ENCODE measurements at regions not wholly inside any gene's neighbourhood (a gene's known extent, or its start where the extent isn't known, plus 50 kb on each side); places are given as distances from the start of the nearest gene placed in this dataset.

DNA sequence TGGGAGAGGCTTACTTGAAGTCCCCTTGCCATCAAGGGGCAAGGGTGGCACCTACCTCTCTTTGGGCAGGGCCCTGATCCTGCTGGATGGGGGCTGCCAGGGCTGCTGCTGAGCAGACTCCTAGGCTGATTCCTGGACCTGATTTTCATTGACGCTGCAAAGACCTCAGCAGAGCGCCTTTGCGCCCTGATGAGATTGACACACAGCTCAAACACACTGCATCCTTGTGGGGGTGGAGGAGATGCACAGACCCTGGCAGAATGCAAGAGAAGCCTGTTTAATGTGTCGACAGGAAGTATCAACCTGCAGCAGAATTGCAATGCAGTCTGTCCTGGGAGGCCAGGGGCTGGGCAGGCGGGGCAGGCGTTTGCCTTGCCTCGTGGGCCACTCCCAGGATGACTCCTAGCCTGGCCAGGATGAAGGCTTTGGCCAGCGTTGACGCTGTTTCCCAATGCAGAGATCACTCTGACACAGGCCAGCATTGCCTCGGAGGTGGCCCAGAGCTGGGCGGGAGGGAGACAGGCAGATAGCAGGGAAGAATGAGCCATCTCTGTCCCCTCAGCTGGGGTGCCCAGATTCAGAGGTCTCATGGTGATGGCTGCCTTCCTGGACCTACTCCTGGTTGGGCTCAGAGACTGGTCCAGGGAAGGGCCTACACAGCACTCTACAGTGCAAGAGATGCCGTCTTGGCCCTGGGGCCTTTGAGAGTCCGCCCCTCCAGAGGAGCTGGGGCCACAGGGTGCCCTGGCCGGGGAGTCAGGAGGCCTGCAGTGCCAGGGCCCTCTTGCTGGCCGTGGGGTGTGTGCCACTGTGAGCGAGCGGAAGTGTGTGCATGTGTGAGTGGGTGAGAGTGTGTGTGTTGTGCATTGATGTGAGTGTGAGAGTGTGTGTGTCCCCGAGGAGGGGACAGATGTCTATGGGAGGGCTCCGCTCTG, 108.3 kb downstream of the KIF26A start:
- intact Hi-C loops (cut with micrococcal nuclease) (no loop called here), in situ Hi-C loops (cut with MboI) (no loop called here)
- Histone ChIP-seq H3K36me3 (ENCODE audit: control insufficient read depth, insufficient read depth, low read length) (no peaks in the 10 kb centered on the region), H3K27ac (ENCODE audit: extremely low read depth, low read depth, low read length) (no peak overlapping the region), H3K27me3 (ENCODE audit: control insufficient read depth in 2 of 2, insufficient read depth in 2 of 2, low read length in 2 of 2) (no peaks in the 10 kb centered on the region), H3K9ac (ENCODE audit: insufficient read depth in 1 of 2, low read depth in 2 of 2, low read length in 2 of 2) (no peak overlapping the region), H3K9me3 (replicated peaks; ENCODE audit: control insufficient read depth, insufficient read depth, low read depth, low read length) (no peaks in the 10 kb centered on the region), H3K4me2 (ENCODE audit: insufficient read depth, low read length) (no peak overlapping the region), H2AFZ (ENCODE audit: low read depth, low read length) (no peak overlapping the region), H4K20me1 (replicated peaks; ENCODE audit: control insufficient read depth, insufficient read depth, low read length) (no peaks in the 10 kb centered on the region), H3K4me3 (no peak overlapping the region), H3K4me1 (replicated peaks in 1 of 2; ENCODE audit: control insufficient read depth in 2 of 2, insufficient read depth in 2 of 2, low read length in 2 of 2) (no peaks in the 10 kb centered on the region), H3K9me1 (ENCODE audit: control insufficient read depth, insufficient read depth, low read length) (no peaks in the 10 kb centered on the region), H3K79me2 (ENCODE audit: control insufficient read depth, insufficient read depth, low read length) (no peaks in the 10 kb centered on the region)
- ATAC-seq = no peak
- ChIA-PET POLR2A (no interaction called here), CTCF (ENCODE audit: low intra/inter-chr PET ratio) (no interaction called here)
- TF ChIP-seq SMARCA5 (IDR thresholded peaks at IDR 0.05) (no peak), STAT5A (IDR thresholded peaks at IDR 0.05; ENCODE audit: borderline replicate concordance, low read length) (no peak)
- no peak for FAIRE-seq
- no peak for DNase-seq (ENCODE audit: extremely low read depth in 1 of 4, low spot score in 3 of 4)
- under 1% methylated on average over 14 of the region's 19 CpGs for WGBS (ENCODE audit: insufficient coverage, low coverage, missing lambda C conversion rate)
- BruUV-seq (replicated peaks) = no TSS peak

- Histone ChIP-seq H3K27me3 (ENCODE audit: control insufficient read depth in 2 of 2, insufficient read depth in 2 of 2, low read length in 2 of 2) (no peaks in the 10 kb centered on the region), H2AFZ (ENCODE audit: low read depth, low read length) (no peak overlapping the region), H3K27ac (ENCODE audit: extremely low read depth, low read depth, low read length) (no peak overlapping the region), H3K36me3 (ENCODE audit: control insufficient read depth, insufficient read depth, low read length) (no peaks in the 10 kb centered on the region), H3K79me2 (ENCODE audit: control insufficient read depth, insufficient read depth, low read length) (no peaks in the 10 kb centered on the region), H3K4me3 (no peak overlapping the region), H3K4me1 (replicated peaks in 1 of 2; ENCODE audit: control insufficient read depth in 2 of 2, insufficient read depth in 2 of 2, low read length in 2 of 2) (no peaks in the 10 kb centered on the region), H4K20me1 (replicated peaks; ENCODE audit: control insufficient read depth, insufficient read depth, low read length) (no peaks in the 10 kb centered on the region), H3K9me3 (replicated peaks; ENCODE audit: control insufficient read depth, insufficient read depth, low read depth, low read length) (no peaks in the 10 kb centered on the region), H3K9me1 (ENCODE audit: control insufficient read depth, insufficient read depth, low read length) (no peaks in the 10 kb centered on the region), H3K9ac (ENCODE audit: insufficient read depth in 1 of 2, low read depth in 2 of 2, low read length in 2 of 2) (no peak overlapping the region), H3K4me2 (ENCODE audit: insufficient read depth, low read length) (no peak overlapping the region)
- in situ Hi-C loops (cut with MboI) (no loop called here), intact Hi-C loops (cut with micrococcal nuclease) (no loop called here)
- 0% methylated on average over 15 of the region's 24 CpGs for WGBS (ENCODE audit: insufficient coverage, low coverage, missing lambda C conversion rate)
- FAIRE-seq = no peak
- ChIA-PET POLR2A (no interaction called here), CTCF (ENCODE audit: low intra/inter-chr PET ratio) (no interaction called here)
- ATAC-seq = no peak
- no TSS peak for BruUV-seq (replicated peaks)
- no peak for DNase-seq (ENCODE audit: extremely low read depth in 1 of 4, low spot score in 3 of 4)
- TF ChIP-seq TSHZ1 (CRISPR knock-in tag; IDR thresholded peaks at IDR 0.05) (no peak), NR4A1 (CRISPR knock-in tag; IDR thresholded peaks at IDR 0.05) (no peak), NR4A1 (tag; IDR thresholded peaks at IDR 0.05) (no peak), KDM1A (IDR thresholded peaks at IDR 0.05) (no peak), XRCC3 (IDR thresholded peaks at IDR 0.05) (no peak), THRA (IDR thresholded peaks at IDR 0.05) (no peak), FOXK1 (CRISPR knock-in tag; IDR thresholded peaks at IDR 0.05; ENCODE audit: borderline replicate concordance) (no peak)
Observed at GRCh38 chr14:104247336-104248202, 109.2 kb downstream of the KIF26A start.

All from K562 (cell line).